Mesenchymal stem cell (in vitro differentiated cells and primary cell): ENCODE measurements at regions not wholly inside any gene's neighbourhood (a gene's known extent, or its start where the extent isn't known, plus 50 kb on each side); places are given as distances from the start of the nearest gene placed in this dataset.

Experiments
- DNase-seq: peaks from one replicate; pipeline ENCODE4 v3.0.0-alpha.2; 2013
- H2AFZ ChIP-seq: one replicate; pipeline ENCODE4 v1.6.1; 2013; ENCODE audit warnings: low read depth, mild to moderate bottlenecking, control low read depth, inconsistent platforms, low read length, moderate library complexity
- H2AK5ac ChIP-seq: 2 replicates; pipeline ENCODE4 v1.6.1; 2013; ENCODE audit warnings: low read length, moderate library complexity, mild to moderate bottlenecking, inconsistent platforms; ENCODE audit not compliant: severe bottlenecking
- H2BK120ac ChIP-seq: one replicate; pipeline ENCODE4 v1.6.1; 2013; ENCODE audit warnings: low read depth, mild to moderate bottlenecking, inconsistent platforms, low read length, moderate library complexity
- H2BK12ac ChIP-seq, 2 experiments: one replicate each; pipeline ENCODE4 v1.6.1; 2013; ENCODE audit warnings: inconsistent platforms in 2 of 2, low read length in 2 of 2, mild to moderate bottlenecking in 2 of 2, moderate library complexity in 2 of 2, control low read depth in 1 of 2
- H2BK15ac ChIP-seq: one replicate; pipeline ENCODE4 v1.6.1; 2013; ENCODE audit warnings: mild to moderate bottlenecking, low read depth, inconsistent platforms; ENCODE audit not compliant: poor library complexity, severe bottlenecking
- H2BK5ac ChIP-seq: 2 replicates; pipeline ENCODE4 v1.6.1; 2013; ENCODE audit warnings: low read depth, mild to moderate bottlenecking, low read length, control low read depth, inconsistent platforms; ENCODE audit not compliant: poor library complexity, severe bottlenecking
- H3K14ac ChIP-seq, 2 experiments: one replicate each; pipeline ENCODE4 v1.6.1; 2013; ENCODE audit warnings: inconsistent platforms in 2 of 2, low read length in 2 of 2, control low read depth in 1 of 2, mild to moderate bottlenecking in 1 of 2, moderate library complexity in 1 of 2
- H3K18ac ChIP-seq, 2 experiments: one replicate each; pipeline ENCODE4 v1.6.1; 2013; ENCODE audit warnings: inconsistent platforms in 2 of 2, low read length in 2 of 2, control low read depth in 1 of 2, low read depth in 1 of 2, mild to moderate bottlenecking in 1 of 2
- H3K23ac ChIP-seq, 2 experiments: one replicate each; pipeline ENCODE4 v1.6.1; 2013; ENCODE audit warnings: inconsistent platforms in 2 of 2, low read length in 2 of 2, mild to moderate bottlenecking in 2 of 2, moderate library complexity in 2 of 2, control low read depth in 1 of 2
- H3K27ac ChIP-seq: 2 replicates; pipeline ENCODE4 v1.5.1; 2013; ENCODE audit warnings: mild to moderate bottlenecking, moderate library complexity, low read length, control low read depth, inconsistent platforms; ENCODE audit not compliant: poor library complexity, severe bottlenecking
- H3K27me3 ChIP-seq, 2 experiments: 2 replicates each; pipeline versions ENCODE4 v1.6.1 to v1.7.0; 2013; ENCODE audit warnings: low read length in 2 of 2, mild to moderate bottlenecking in 2 of 2, moderate library complexity in 2 of 2, control low read depth in 1 of 2, inconsistent platforms in 1 of 2; ENCODE audit not compliant: control insufficient read depth in 1 of 2, insufficient read depth in 1 of 2
- H3K36me3 ChIP-seq, 2 experiments: 2 replicates each; pipeline versions ENCODE4 v1.6.1 to v1.7.0; 2013; ENCODE audit warnings: low read length in 2 of 2, control low read depth in 1 of 2, inconsistent platforms in 1 of 2, low read depth in 1 of 2, mild to moderate bottlenecking in 1 of 2; ENCODE audit not compliant: insufficient read depth in 2 of 2, control insufficient read depth in 1 of 2
- H3K4ac ChIP-seq, 2 experiments: one replicate each; pipeline ENCODE4 v1.6.1; 2013; ENCODE audit warnings: inconsistent platforms in 2 of 2, low read length in 2 of 2, mild to moderate bottlenecking in 2 of 2, moderate library complexity in 2 of 2, control low read depth in 1 of 2, low read depth in 1 of 2
- H3K4me1 ChIP-seq: 2 replicates; pipeline ENCODE4 v1.6.1; 2013; ENCODE audit warnings: low read depth, low read length, control low read depth; ENCODE audit not compliant: control insufficient read depth, insufficient read depth
- H3K4me2 ChIP-seq: 2 replicates; pipeline ENCODE4 v1.6.1; 2013; ENCODE audit warnings: low read length, mild to moderate bottlenecking, inconsistent platforms; ENCODE audit not compliant: poor library complexity, severe bottlenecking
- H3K4me3 ChIP-seq, 2 experiments: 2 replicates each; pipeline versions ENCODE4 v1.5.1 to v1.7.0; 2013; ENCODE audit warnings: low read length in 2 of 2, mild to moderate bottlenecking in 2 of 2, control low read depth in 1 of 2, low read depth in 1 of 2; ENCODE audit not compliant: insufficient read depth in 1 of 2
- H3K79me1 ChIP-seq: replicated peaks from 2 replicates; pipeline ENCODE4 v1.6.1; 2013; ENCODE audit warnings: mild to moderate bottlenecking, control low read depth, low read length, inconsistent platforms; ENCODE audit not compliant: poor library complexity, severe bottlenecking
- H3K9ac ChIP-seq: 2 replicates; pipeline ENCODE4 v1.7.0; 2013; ENCODE audit warnings: mild to moderate bottlenecking, low read length, moderate library complexity
- H3K9me3 ChIP-seq: 2 replicates; pipeline ENCODE4 v1.7.0; 2013; ENCODE audit warnings: mild to moderate bottlenecking, low read length; ENCODE audit not compliant: control insufficient read depth
- H4K8ac ChIP-seq: one replicate; pipeline ENCODE4 v1.6.1; 2013; ENCODE audit warnings: inconsistent platforms, mild to moderate bottlenecking, low read length, moderate library complexity
- H4K91ac ChIP-seq: one replicate; pipeline ENCODE4 v1.6.1; 2013; ENCODE audit warnings: mild to moderate bottlenecking, low read length, inconsistent platforms
- WGBS: methylation state at CpG from one replicate; pipeline ENCODE4 v1.1.7; 2013; ENCODE audit warnings: mixed read lengths; 5-methylcytosine and 5-hydroxymethylcytosine counted together

- no peak overlapping the region for H3K4me2 ChIP-seq
- no peak overlapping the region for H2BK120ac ChIP-seq
- no peak overlapping the region for H2BK5ac ChIP-seq
- H3K4me3 ChIP-seq: peak overlapping the region in 1 of 2 experiments; percentile 22
- peak overlapping the region; percentile 74 for H3K27ac ChIP-seq
- no peaks in the 10 kb centered on the region for H3K79me1 ChIP-seq
- no peak overlapping the region for H3K14ac ChIP-seq
- no peak overlapping the region for H2AK5ac ChIP-seq
- H4K91ac ChIP-seq: no peak overlapping the region
- no peak overlapping the region for H3K18ac ChIP-seq
- no peak overlapping the region for H3K23ac ChIP-seq
- peak overlapping the region; percentile 47 for H3K9ac ChIP-seq
- H3K9me3 ChIP-seq: peaks cover 2% of the 10 kb centered on the region
- H4K8ac ChIP-seq: no peak overlapping the region
- no peak overlapping the region for H2AFZ ChIP-seq
- peaks cover 3% of the 10 kb centered on the region for H3K4me1 ChIP-seq
- DNase-seq: peak; percentile 34
- no peaks in the 10 kb centered on the region for H3K36me3 ChIP-seq
- no peak overlapping the region for H3K4ac ChIP-seq
- no peaks in the 10 kb centered on the region for H3K27me3 ChIP-seq
- no peak overlapping the region for H2BK12ac ChIP-seq
- no peak overlapping the region for H2BK15ac ChIP-seq
Measured at GRCh38 chr16:59635674-59636073, 901.6 kb upstream of the GOT2 start.

- Histone ChIP-seq H3K4me3 (peak overlapping the region in 1 of 2 experiments; percentile 22), H3K4me1 (peaks cover 3% of the 10 kb centered on the region), H3K4me2 (no peak overlapping the region), H3K9me3 (no peaks in the 10 kb centered on the region), H2BK5ac (no peak overlapping the region), H3K36me3 (no peaks in the 10 kb centered on the region), H4K91ac (no peak overlapping the region), H3K18ac (no peak overlapping the region), H3K4ac (peak overlapping the region in 1 of 2 experiments; percentile 41), H3K79me1 (no peaks in the 10 kb centered on the region), H3K27me3 (no peaks in the 10 kb centered on the region), H2BK120ac (no peak overlapping the region), H3K27ac (peak overlapping the region; percentile 86), H2AK5ac (peak overlapping the region; percentile 56), H3K23ac (no peak overlapping the region), H4K8ac (no peak overlapping the region), H3K9ac (peak overlapping the region; percentile 47), H2AFZ (no peak overlapping the region), H2BK12ac (no peak overlapping the region), H3K14ac (no peak overlapping the region), H2BK15ac (no peak overlapping the region)
- peak; percentile 25 for DNase-seq
- WGBS: 0% methylated on average over 1 of the region's 1 CpG
Measured at GRCh38 chr16:59634951-59635350, 900.8 kb upstream of the GOT2 start.

- no peak overlapping the region for H4K8ac ChIP-seq
- H2BK12ac ChIP-seq: no peak overlapping the region
- H3K14ac ChIP-seq: no peak overlapping the region
- H2BK5ac ChIP-seq: no peak overlapping the region
- no peaks in the 10 kb centered on the region for H3K79me1 ChIP-seq
- H3K9me3 ChIP-seq: no peaks in the 10 kb centered on the region
- H3K36me3 ChIP-seq: no peaks in the 10 kb centered on the region
- H3K18ac ChIP-seq: no peak overlapping the region
- peak overlapping the region; percentile 86 for H3K27ac ChIP-seq
- WGBS: 8% methylated on average over 3 of the region's 4 CpGs
- H2AFZ ChIP-seq: no peak overlapping the region
- no peak overlapping the region for H3K4me3 ChIP-seq
- no peaks in the 10 kb centered on the region for H3K27me3 ChIP-seq
- H3K4ac ChIP-seq: no peak overlapping the region
- H2BK15ac ChIP-seq: no peak overlapping the region
- H2BK120ac ChIP-seq: no peak overlapping the region
- H4K91ac ChIP-seq: no peak overlapping the region
- DNase-seq: peak; percentile 64
- H3K23ac ChIP-seq: no peak overlapping the region
- no peak overlapping the region for H3K4me2 ChIP-seq
- H3K4me1 ChIP-seq: peaks cover 3% of the 10 kb centered on the region
- no peak overlapping the region for H2AK5ac ChIP-seq
- H3K9ac ChIP-seq: peak overlapping the region; percentile 52
Measured at GRCh38 chr16:59634004-59634579, 900.0 kb upstream of the GOT2 start.

- Histone ChIP-seq H3K18ac (peak overlapping the region; percentile 14 to 84), H2BK120ac (peak overlapping the region; percentile 79), H3K27ac (peak overlapping the region; percentile 89), H3K4ac (peak overlapping the region in 1 of 2 experiments; percentile 69), H4K8ac (peak overlapping the region; percentile 60), H3K27me3 (no peaks in the 10 kb centered on the region), H3K4me2 (peak overlapping the region; percentile 29), H3K9me3 (no peaks in the 10 kb centered on the region), H4K91ac (peak overlapping the region; percentile 89), H2AK5ac (peak overlapping the region; percentile 96), H2BK12ac (peak overlapping the region; percentile 31 to 66), H3K14ac (no peak overlapping the region), H2BK15ac (no peak overlapping the region), H3K23ac (no peak overlapping the region), H2BK5ac (peak overlapping the region; percentile 1), H3K4me3 (peak overlapping the region in 1 of 2 experiments; percentile 25), H3K9ac (peak overlapping the region; percentile 43), H3K36me3 (no peaks in the 10 kb centered on the region), H3K4me1 (peaks cover 3% of the 10 kb centered on the region), H3K79me1 (no peaks in the 10 kb centered on the region), H2AFZ (no peak overlapping the region)
- peak; percentile 75 for DNase-seq
- WGBS: 18% methylated on average over 3 of the region's 3 CpGs
Measured at GRCh38 chr16:59632276-59632855, 898.2 kb upstream of the GOT2 start.
